Heart left ventricle (tissue), 16 donors: ENCODE measurements at regions not wholly inside any gene's neighbourhood (a gene's known extent, or its start where the extent isn't known, plus 50 kb on each side); places are given as distances from the start of the nearest gene placed in this dataset.
A peak's percentile ranks its signal among the peaks of the same experiment; 100 is the strongest.

Source experiments
- ATAC-seq, 4 donors: fragments of 200-7000 bp; cut with Tn5 transposase; one replicate each; pipeline ENCODE4 v1.9.1; 2020 to 2022; ENCODE audit warnings: moderate library complexity in 4 of 4, mild to moderate bottlenecking in 3 of 4, moderate number of reproducible peaks in 1 of 4
- DNase-seq, 5 donors: peaks; one replicate each; pipeline ENCODE4 v3.0.0-alpha.2; 2020
- H3K27ac ChIP-seq, 12 donors: fragments of 200-600 bp; sonication (generic) in 4 of 12; one replicate each; pipeline versions ENCODE4 v1.5.0 to v1.8.0; 2016 to 2022; ENCODE audit warnings: mild to moderate bottlenecking in 2 of 12
- H3K27me3 ChIP-seq, 9 donors: fragments of 200-600 bp; sonication (generic) in 2 of 9; one replicate each; pipeline versions ENCODE4 v1.5.1 to v1.8.0; 2016 to 2022; ENCODE audit warnings: mild to moderate bottlenecking in 3 of 9
- H3K36me3 ChIP-seq, 9 donors: fragments of 200-600 bp; sonication (generic) in 2 of 9; one replicate each; pipeline versions ENCODE4 v1.5.0 to v1.8.0; 2018 to 2022; ENCODE audit warnings: mild to moderate bottlenecking in 2 of 9
- H3K4me1 ChIP-seq, 12 donors: fragments of 200-600 bp; sonication (generic) in 4 of 12; one replicate each; pipeline versions ENCODE4 v1.5.0 to v1.8.0; 2016 to 2022; ENCODE audit warnings: mild to moderate bottlenecking in 3 of 12
- H3K4me3 ChIP-seq, 12 donors: fragments of 200-600 bp; sonication (generic) in 4 of 12; one replicate each; pipeline versions ENCODE4 v1.5.0 to v1.8.0; 2017 to 2022; ENCODE audit warnings: mild to moderate bottlenecking in 9 of 12, moderate library complexity in 4 of 12
- H3K9me3 ChIP-seq, 12 donors: fragments of 200-600 bp; sonication (generic) in 4 of 12; one replicate each; pipeline versions ENCODE4 v1.5.0 to v1.8.0; 2016 to 2022; ENCODE audit warnings: mild to moderate bottlenecking in 1 of 12
- CTCF ChIP-seq, 12 donors: fragments of 200-600 bp; sonication (generic) in 4 of 12; IDR thresholded peaks; one replicate each; pipeline versions ENCODE4 v1.5.0 to v1.8.0; 2018 to 2022; ENCODE audit warnings: antibody characterized with exemption in 12 of 12, mild to moderate bottlenecking in 5 of 12
- POLR2A ChIP-seq, 2 donors: fragments of 450-650 bp; IDR thresholded peaks; one replicate each; pipeline ENCODE4 v1.6.1; 2017; ENCODE audit warnings: antibody characterized with exemption in 2 of 2, mild to moderate bottlenecking in 2 of 2, moderate library complexity in 2 of 2
- WGBS, 4 donors: extraction: QIAGEN DNeasy Blood & Tissue Kit in 2 of 4; methylation state at CpG; one replicate each; pipeline versions ENCODE4 v1.1.5 to v1.1.7; 2013 to 2018; 5-methylcytosine and 5-hydroxymethylcytosine counted together
- intact Hi-C, 10 donors: fragments of 100-400 bp; cut with DNase I; formaldehyde crosslinking; loops; one replicate each; pipeline versions ENCODE4 v1.11.1 to v1.14.2; 2022
- donor health status: ischemic (EF 13 %, LVEDD 7.1; RV severe dilation, severe dysfunction).
- donor health status: healthy with polysubstance abuse.
- donor health status: DM: no; HTN: yes; CAD: no.
- donor health status: DM: no; HTN: no; CAD: no.
- donor health status: ischemic (EF 25% LVEDD 6.9; RV normal size, moderate dysfunction).
- donor health status: ischemic (EF 25% LVEDD 5.7; RV mildly dilated, moderate dysfunction).
- donor health status: healthy.
- donor health status: DM: yes; HTN: yes; CAD: no.
- donor health status: ischemic (EF 35%, LVEDD 5.7; RV mildly dilated, moderate dysfunction).
- donor health status: nonischemic (EF 11% LVEDD 7.7; RV severe dilation, severe dysfunction).
- donor health status: DM: yes; HTN: yes; CAD: no.
- donor health status: PGD.
- donor health status: ischemic (EF 29% LVEDD 5.4; RV normal size, mild dysfunction).
- donor health status: nonischemic (EF 23%, LVEDD 6.1; RV moderate dilation, normal function).

GRCh38 chr7:41000042-41000441 is 702.8 kb downstream of the INHBA start:
- no peak for ATAC-seq

GRCh38 chr7:40996233-40996677 is 706.6 kb downstream of the INHBA start:
- no peak for DNase-seq
- H3K27me3 ChIP-seq: no peaks in the 10 kb centered on the region
- peak in 2 of 4 donors; percentile 28 to 36 for ATAC-seq
- peaks cover 0 to 4% (median 0%) of the 10 kb centered on the region in 12 donors for H3K4me1 ChIP-seq
- no peak overlapping the region for H3K27ac ChIP-seq
- no peaks in the 10 kb centered on the region for H3K9me3 ChIP-seq
- 53 to 63% (median 54%) methylated on average over 5 of the region's 5 CpGs for WGBS, 4 donors
- intact Hi-C loops: no loop called here
- TF ChIP-seq POLR2A (IDR thresholded peaks at IDR 0.05) (no peak), CTCF (IDR thresholded peaks at IDR 0.05) (no peak)
- no peak overlapping the region for H3K4me3 ChIP-seq
- no peaks in the 10 kb centered on the region for H3K36me3 ChIP-seq

More at GRCh38 chr7:41000042-41000441, 702.8 kb downstream of the INHBA start:
- intact Hi-C loops: loop anchor here in 9 of 10 donors (5.0 to 10.0 kb wide), 3 partner anchors 702 to 707 kb away; partner anchors contain the start of gene INHBA (in 6 of the 9)
- no peaks in the 10 kb centered on the region for H3K27me3 ChIP-seq
- no peaks in the 10 kb centered on the region for H3K36me3 ChIP-seq
- peaks cover 0 to 6% (median 0%) of the 10 kb centered on the region in 12 donors for H3K4me1 ChIP-seq
- DNase-seq: no peak
- 93 to 99% (median 95%) methylated on average over 5 of the region's 5 CpGs for WGBS, 4 donors
- no peaks in the 10 kb centered on the region for H3K9me3 ChIP-seq
- TF ChIP-seq POLR2A (IDR thresholded peaks at IDR 0.05) (no peak), CTCF (IDR thresholded peaks at IDR 0.05) (no peak)
- no peak overlapping the region for H3K27ac ChIP-seq
- no peak overlapping the region for H3K4me3 ChIP-seq

- no peak for DNase-seq
- Histone ChIP-seq H3K4me1 (no peaks in the 10 kb centered on the region), H3K9me3 (no peaks in the 10 kb centered on the region), H3K27me3 (no peaks in the 10 kb centered on the region), H3K36me3 (no peaks in the 10 kb centered on the region), H3K27ac (peak overlapping the region in 1 of 12 donors; percentile 46), H3K4me3 (no peak overlapping the region)
- intact Hi-C loops: no loop called here
- peak in 1 of 4 donors; percentile 45 for ATAC-seq
- TF ChIP-seq POLR2A (IDR thresholded peaks at IDR 0.05): no peak
- no peak for TF ChIP-seq CTCF (IDR thresholded peaks at IDR 0.05)
- WGBS, 4 donors: 77 to 89% (median 88%) methylated on average over 3 of the region's 3 CpGs
These were observed 712.0 kb downstream of the INHBA start for GRCh38 chr7:40990841-40991240.

- H3K27me3 ChIP-seq: no peaks in the 10 kb centered on the region
- no peaks in the 10 kb centered on the region for H3K4me1 ChIP-seq
- DNase-seq: no peak
- TF ChIP-seq CTCF (IDR thresholded peaks at IDR 0.05): no peak
- no peak for TF ChIP-seq POLR2A (IDR thresholded peaks at IDR 0.05)
- ATAC-seq: no peak
- no peak overlapping the region for H3K4me3 ChIP-seq
- no peaks in the 10 kb centered on the region for H3K36me3 ChIP-seq
- no peaks in the 10 kb centered on the region for H3K9me3 ChIP-seq
- intact Hi-C loops: no loop called here
- no peak overlapping the region for H3K27ac ChIP-seq
- WGBS, 4 donors: 94 to 98% (median 97%) methylated on average over 2 of the region's 2 CpGs
These were observed 715.3 kb downstream of the INHBA start for GRCh38 chr7:40987571-40987970.
